NCI-H1417 (cell line): ENCODE measurements at regions not wholly inside any gene's neighbourhood (a gene's known extent, or its start where the extent isn't known, plus 50 kb on each side); places are given as distances from the start of the nearest gene placed in this dataset.

ENCODE experiments used
- DNase-seq, 3 experiments: peaks; one replicate each; lab custom pipeline; 2025; lab: John Stamatoyannopoulos, UW

- no peak for DNase-seq
Observed at GRCh38 chr4:34010751-34011519, 2233.4 kb downstream of the ARAP2 start.

GRCh38 chr4:34035225-34035624 is 2209.1 kb downstream of the ARAP2 start:
- no peak for DNase-seq

GRCh38 chr4:34037280-34037679 is 2207.0 kb downstream of the ARAP2 start:
- no peak for DNase-seq

GRCh38 chr4:34039766-34040165 is 2204.5 kb downstream of the ARAP2 start:
- no peak for DNase-seq

GRCh38 chr4:34043131-34043530 is 2201.2 kb downstream of the ARAP2 start:
- DNase-seq = no peak

- no peak for DNase-seq
Observed at GRCh38 chr4:34046580-34046979, 2197.7 kb downstream of the ARAP2 start.

- DNase-seq = no peak
Observed at GRCh38 chr4:34047363-34047762, 2197.0 kb downstream of the ARAP2 start.

- peak in 1 of 3 experiments; percentile 6 for DNase-seq
Observed at GRCh38 chr4:34066126-34066525, 2178.2 kb downstream of the ARAP2 start.

GRCh38 chr4:34091451-34091850 is 2152.9 kb downstream of the ARAP2 start:
- DNase-seq = no peak

GRCh38 chr4:34094114-34094513 is 2150.2 kb downstream of the ARAP2 start:
- DNase-seq = no peak

GRCh38 chr4:34105311-34105710 is 2139.0 kb downstream of the ARAP2 start:
- no peak for DNase-seq

GRCh38 chr4:34108391-34108790 is 2135.9 kb downstream of the ARAP2 start:
- DNase-seq = no peak

GRCh38 chr4:34112573-34112972 is 2131.7 kb downstream of the ARAP2 start:
- DNase-seq = no peak

GRCh38 chr4:34138385-34138784 is 2105.9 kb downstream of the ARAP2 start:
- DNase-seq = no peak

GRCh38 chr4:34139346-34139745 is 2105.0 kb downstream of the ARAP2 start:
- no peak for DNase-seq

- DNase-seq = no peak
Observed at GRCh38 chr4:34148322-34148908, 2095.9 kb downstream of the ARAP2 start.

- DNase-seq = no peak
Observed at GRCh38 chr4:34157547-34157946, 2086.8 kb downstream of the ARAP2 start.

- no peak for DNase-seq
Observed at GRCh38 chr4:34158878-34159277, 2085.4 kb downstream of the ARAP2 start.

- no peak for DNase-seq
Observed at GRCh38 chr4:34170946-34171345, 2073.4 kb downstream of the ARAP2 start.

GRCh38 chr4:34176609-34177008 is 2067.7 kb downstream of the ARAP2 start:
- no peak for DNase-seq

GRCh38 chr4:34178476-34178875 is 2065.8 kb downstream of the ARAP2 start:
- DNase-seq = no peak

- no peak for DNase-seq
Observed at GRCh38 chr4:34181311-34181841, 2062.9 kb downstream of the ARAP2 start.

- no peak for DNase-seq
Observed at GRCh38 chr4:34181891-34182290, 2062.4 kb downstream of the ARAP2 start.

- DNase-seq = no peak
Observed at GRCh38 chr4:34182306-34182705, 2062.0 kb downstream of the ARAP2 start.
